ENCODE measurements at regions not wholly inside any gene's neighbourhood (a gene's known extent, or its start where the extent isn't known, plus 50 kb on each side); places are given as distances from the start of the nearest gene placed in this dataset.

GRCh38 chr2:39938035-39938835 lies 159.2 kb upstream of the THUMPD2 start:
- H3K4me1 ChIP-seq (ENCODE audit: insufficient read depth): no peaks in the 10 kb centered on the region
- H3K9me3 ChIP-seq: no peaks in the 10 kb centered on the region
- WGBS, 3 donors: 62 to 72% (median 68%) methylated on average over 4 of the region's 4 CpGs
- no peak overlapping the region for H3K27ac ChIP-seq
- no peak for TF ChIP-seq POLR2A (IDR thresholded peaks at IDR 0.05)
- TF ChIP-seq EP300 (IDR thresholded peaks at IDR 0.05): no peak
- TF ChIP-seq CTCF (IDR thresholded peaks at IDR 0.05): no peak
- no peaks in the 10 kb centered on the region for H3K36me3 ChIP-seq
- H3K4me3 ChIP-seq: no peak overlapping the region
- intact Hi-C loops (cut with DNase I): loop anchor here in 1 of 4 donors (5.0 kb wide), 1 partner anchor 1274 kb away; no protein-coding TSS in a partner anchor
- DNase-seq: no peak
- no peaks in the 10 kb centered on the region for H3K27me3 ChIP-seq

GRCh38 chr2:39937621-39938020 lies 158.6 kb upstream of the THUMPD2 start:
- Histone ChIP-seq H3K4me3 (no peak overlapping the region), H3K27ac (no peak overlapping the region), H3K4me1 (ENCODE audit: insufficient read depth) (no peaks in the 10 kb centered on the region), H3K36me3 (no peaks in the 10 kb centered on the region), H3K9me3 (no peaks in the 10 kb centered on the region), H3K27me3 (no peaks in the 10 kb centered on the region)
- WGBS, 3 donors: 89 to 95% (median 90%) methylated on average over 3 of the region's 3 CpGs
- TF ChIP-seq EP300 (IDR thresholded peaks at IDR 0.05): no peak
- TF ChIP-seq CTCF (IDR thresholded peaks at IDR 0.05): no peak
- no peak for TF ChIP-seq POLR2A (IDR thresholded peaks at IDR 0.05)
- DNase-seq: no peak
- intact Hi-C loops (cut with DNase I): loop anchor here in 1 of 4 donors (5.0 kb wide), 1 partner anchor 1275 kb away; no protein-coding TSS in a partner anchor

GRCh38 chr2:39934851-39935250 lies 155.8 kb upstream of the THUMPD2 start:
- Histone ChIP-seq H3K36me3 (no peaks in the 10 kb centered on the region), H3K9me3 (no peaks in the 10 kb centered on the region), H3K4me1 (ENCODE audit: insufficient read depth) (no peaks in the 10 kb centered on the region), H3K27me3 (no peaks in the 10 kb centered on the region), H3K4me3 (no peak overlapping the region), H3K27ac (no peak overlapping the region)
- intact Hi-C loops (cut with DNase I): loop anchor here in 1 of 4 donors (5.0 kb wide), 1 partner anchor 1277 kb away; no protein-coding TSS in a partner anchor
- WGBS, 3 donors: 97 to 100% (median 98%) methylated on average over 1 of the region's 1 CpG
- DNase-seq: no peak
- TF ChIP-seq EP300 (IDR thresholded peaks at IDR 0.05) (no peak), POLR2A (IDR thresholded peaks at IDR 0.05) (no peak), CTCF (IDR thresholded peaks at IDR 0.05) (no peak)

GRCh38 chr2:39933196-39933595 lies 154.1 kb upstream of the THUMPD2 start:
- Histone ChIP-seq H3K27ac (no peak overlapping the region), H3K4me1 (ENCODE audit: insufficient read depth) (peaks cover 1% of the 10 kb centered on the region), H3K9me3 (no peaks in the 10 kb centered on the region), H3K4me3 (no peak overlapping the region), H3K27me3 (no peaks in the 10 kb centered on the region), H3K36me3 (no peaks in the 10 kb centered on the region)
- intact Hi-C loops (cut with DNase I): no loop called here
- TF ChIP-seq POLR2A (IDR thresholded peaks at IDR 0.05) (no peak), CTCF (IDR thresholded peaks at IDR 0.05) (no peak), EP300 (IDR thresholded peaks at IDR 0.05) (no peak)
- no peak for DNase-seq
- 23 to 37% (median 32%) methylated on average over 3 of the region's 3 CpGs for WGBS, 3 donors

Data from ovary (tissue), 7 donors.